Progenitor cell of endocrine pancreas (in vitro differentiated cells): ENCODE measurements at regions not wholly inside any gene's neighbourhood (a gene's known extent, or its start where the extent isn't known, plus 50 kb on each side); places are given as distances from the start of the nearest gene placed in this dataset.

Experiments used
- DNase-seq: peaks from one replicate; pipeline ENCODE4 v3.0.0; 2021; ENCODE audit warnings: low spot score; ENCODE audit not compliant: unreplicated experiment
- H3K27ac Mint-ChIP-seq: 2 replicates; pipeline ENCODE4 v1.8.0; 2021; ENCODE audit warnings: mild to moderate bottlenecking, moderate library complexity, mixed read lengths
- H3K27me3 Mint-ChIP-seq: 2 replicates; pipeline ENCODE4 v1.8.0; 2021; ENCODE audit warnings: mixed read lengths
- H3K36me3 Mint-ChIP-seq: 2 replicates; pipeline ENCODE4 v1.8.0; 2022; ENCODE audit warnings: mixed read lengths; ENCODE audit not compliant: insufficient read depth
- H3K4me1 Mint-ChIP-seq: 2 replicates; pipeline ENCODE4 v1.8.0; 2021; ENCODE audit warnings: low read depth, mixed read lengths
- H3K4me3 Mint-ChIP-seq: 2 replicates; pipeline ENCODE4 v1.8.0; 2021; ENCODE audit warnings: low read depth, mild to moderate bottlenecking, moderate library complexity, mixed read lengths
- H3K9me3 Mint-ChIP-seq: 2 replicates; pipeline ENCODE4 v1.8.0; 2021; ENCODE audit warnings: low read depth, mixed read lengths
- CTCF ChIP-seq: fragments of 200-600 bp; sonication (generic); IDR thresholded peaks from one replicate; pipeline ENCODE4 v1.5.0; 2021; ENCODE audit warnings: antibody characterized with exemption, mild to moderate bottlenecking; ENCODE audit not compliant: unreplicated experiment

GRCh38 chr4:134278675-134279074, 77.1 kb upstream of the PABPC4L start:
- Mint-ChIP-seq H3K9me3 (no peaks in the 10 kb centered on the region), H3K27ac (no peak overlapping the region), H3K27me3 (no peaks in the 10 kb centered on the region), H3K36me3 (no peaks in the 10 kb centered on the region), H3K4me1 (no peaks in the 10 kb centered on the region), H3K4me3 (no peak overlapping the region)
- no peak for DNase-seq
- no peak for TF ChIP-seq CTCF

GRCh38 chr4:134276476-134276875, 74.9 kb upstream of the PABPC4L start:
- no peak overlapping the region for H3K4me3 Mint-ChIP-seq
- no peaks in the 10 kb centered on the region for H3K27me3 Mint-ChIP-seq
- peaks cover 8% of the 10 kb centered on the region for H3K9me3 Mint-ChIP-seq
- H3K4me1 Mint-ChIP-seq = no peaks in the 10 kb centered on the region
- DNase-seq = no peak
- no peak for TF ChIP-seq CTCF
- H3K36me3 Mint-ChIP-seq = no peaks in the 10 kb centered on the region
- no peak overlapping the region for H3K27ac Mint-ChIP-seq

- Mint-ChIP-seq H3K36me3 (no peaks in the 10 kb centered on the region), H3K4me3 (no peak overlapping the region), H3K27ac (no peak overlapping the region), H3K27me3 (no peaks in the 10 kb centered on the region), H3K4me1 (no peaks in the 10 kb centered on the region), H3K9me3 (peaks cover 10% of the 10 kb centered on the region)
- no peak for TF ChIP-seq CTCF
- DNase-seq = no peak
Measured at GRCh38 chr4:134260126-134260525, 58.5 kb upstream of the PABPC4L start.
